ENCODE measurements at regions not wholly inside any gene's neighbourhood (a gene's known extent, or its start where the extent isn't known, plus 50 kb on each side); places are given as distances from the start of the nearest gene placed in this dataset.

GRCh38 chr9:19728101-19728500, 60.7 kb downstream of the SLC24A2 start:
- TF ChIP-seq, protein P1, sequence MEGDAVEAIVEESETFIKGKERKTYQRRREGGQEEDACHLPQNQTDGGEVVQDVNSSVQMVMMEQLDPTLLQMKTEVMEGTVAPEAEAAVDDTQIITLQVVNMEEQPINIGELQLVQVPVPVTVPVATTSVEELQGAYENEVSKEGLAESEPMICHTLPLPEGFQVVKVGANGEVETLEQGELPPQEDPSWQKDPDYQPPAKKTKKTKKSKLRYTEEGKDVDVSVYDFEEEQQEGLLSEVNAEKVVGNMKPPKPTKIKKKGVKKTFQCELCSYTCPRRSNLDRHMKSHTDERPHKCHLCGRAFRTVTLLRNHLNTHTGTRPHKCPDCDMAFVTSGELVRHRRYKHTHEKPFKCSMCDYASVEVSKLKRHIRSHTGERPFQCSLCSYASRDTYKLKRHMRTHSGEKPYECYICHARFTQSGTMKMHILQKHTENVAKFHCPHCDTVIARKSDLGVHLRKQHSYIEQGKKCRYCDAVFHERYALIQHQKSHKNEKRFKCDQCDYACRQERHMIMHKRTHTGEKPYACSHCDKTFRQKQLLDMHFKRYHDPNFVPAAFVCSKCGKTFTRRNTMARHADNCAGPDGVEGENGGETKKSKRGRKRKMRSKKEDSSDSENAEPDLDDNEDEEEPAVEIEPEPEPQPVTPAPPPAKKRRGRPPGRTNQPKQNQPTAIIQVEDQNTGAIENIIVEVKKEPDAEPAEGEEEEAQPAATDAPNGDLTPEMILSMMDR (IDR thresholded peaks at IDR 0.05; ENCODE audit: low read length), result no peak
- TF ChIP-seq EZH2 (optimal IDR thresholded peaks at IDR 0.05; ENCODE audit: low read depth, low read length), result no peak
- no peak for TF ChIP-seq EZH2phosphoT487 (IDR thresholded peaks at IDR 0.05; ENCODE audit: low read length)

Measured in MM.1S (cell line).